ENCODE measurements at regions not wholly inside any gene's neighbourhood (a gene's known extent, or its start where the extent isn't known, plus 50 kb on each side); places are given as distances from the start of the nearest gene placed in this dataset.
A peak's percentile ranks its signal among the peaks of the same experiment; 100 is the strongest.

DNA sequence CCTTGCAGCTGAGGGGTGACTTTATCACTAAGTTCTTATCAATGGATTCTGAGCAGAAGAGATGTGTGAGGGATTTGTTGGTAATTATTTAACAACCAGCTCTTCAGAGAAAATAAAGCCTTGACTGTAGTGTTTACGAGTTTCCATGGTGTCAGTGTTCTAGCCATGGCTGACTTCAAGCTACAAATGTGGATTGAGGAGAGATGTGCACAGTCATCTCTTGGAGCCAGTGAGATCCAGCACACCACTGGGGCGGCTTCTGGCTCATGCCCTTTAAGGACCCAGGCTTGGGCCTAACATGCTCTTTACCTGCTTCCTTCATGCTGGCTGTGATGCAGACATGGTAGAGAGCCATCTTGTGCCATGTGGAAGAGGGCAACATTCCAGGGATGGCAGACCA lies 145.6 kb upstream of the MRPS22 start:
- 79% methylated on average over 2 of the region's 2 CpGs for WGBS (ENCODE audit: insufficient coverage)
- Histone ChIP-seq H3K27ac (ENCODE audit: low read length) (no peak overlapping the region), H3K9me3 (replicated peaks; ENCODE audit: control insufficient read depth, low read depth, low read length) (no peaks in the 10 kb centered on the region), H3K4me1 (ENCODE audit: control insufficient read depth, insufficient read depth, low read length) (peaks cover 4% of the 10 kb centered on the region), H3K4me3 (ENCODE audit: low read length) (no peak overlapping the region), H3K27me3 (ENCODE audit: control insufficient read depth, insufficient read depth, low read length) (no peaks in the 10 kb centered on the region), H3K36me3 (ENCODE audit: control insufficient read depth, insufficient read depth, low read length) (no peaks in the 10 kb centered on the region)
- no peak for DNase-seq

DNA sequence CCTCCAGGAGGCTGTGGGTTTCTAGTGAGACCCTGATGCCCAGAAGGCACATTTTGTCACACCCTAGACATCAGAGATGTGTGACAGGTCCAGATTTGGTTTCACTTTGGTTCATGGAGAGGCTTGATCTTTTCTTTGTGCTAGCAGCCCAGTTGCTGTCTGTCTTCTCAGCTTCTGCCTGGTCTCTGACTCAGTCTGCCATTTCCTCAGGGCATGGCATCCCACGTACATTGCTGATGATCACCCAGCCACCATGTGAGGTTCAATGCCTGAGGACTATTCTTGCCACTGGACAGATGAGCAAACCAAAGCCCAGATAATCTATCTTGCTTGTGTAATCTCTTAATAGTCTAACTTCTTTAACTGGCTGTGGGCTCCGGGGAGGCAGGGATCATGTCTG lies 144.9 kb upstream of the MRPS22 start:
- peaks cover 4% of the 10 kb centered on the region for H3K4me1 ChIP-seq (ENCODE audit: control insufficient read depth, insufficient read depth, low read length)
- 82% methylated on average over 1 of the region's 2 CpGs for WGBS (ENCODE audit: insufficient coverage)
- no peaks in the 10 kb centered on the region for H3K27me3 ChIP-seq (ENCODE audit: control insufficient read depth, insufficient read depth, low read length)
- H3K27ac ChIP-seq (ENCODE audit: low read length), result no peak overlapping the region
- H3K9me3 ChIP-seq (replicated peaks; ENCODE audit: control insufficient read depth, low read depth, low read length), result no peaks in the 10 kb centered on the region
- no peak for DNase-seq
- no peak overlapping the region for H3K4me3 ChIP-seq (ENCODE audit: low read length)
- H3K36me3 ChIP-seq (ENCODE audit: control insufficient read depth, insufficient read depth, low read length), result no peaks in the 10 kb centered on the region

GRCh38 chr3:139199421-139200010 lies 144.3 kb upstream of the MRPS22 start:
- no peak for DNase-seq
- no peak overlapping the region for H3K27ac ChIP-seq (ENCODE audit: low read length)
- WGBS (ENCODE audit: insufficient coverage), result no CpG with 5 or more reads among the region's 3 CpGs

GRCh38 chr3:139201446-139202225 lies 142.2 kb upstream of the MRPS22 start:
- peaks cover 4% of the 10 kb centered on the region for H3K4me1 ChIP-seq (ENCODE audit: control insufficient read depth, insufficient read depth, low read length)
- H3K27me3 ChIP-seq (ENCODE audit: control insufficient read depth, insufficient read depth, low read length), result no peaks in the 10 kb centered on the region
- no peaks in the 10 kb centered on the region for H3K9me3 ChIP-seq (replicated peaks; ENCODE audit: control insufficient read depth, low read depth, low read length)
- H3K36me3 ChIP-seq (ENCODE audit: control insufficient read depth, insufficient read depth, low read length), result no peaks in the 10 kb centered on the region
- no peak overlapping the region for H3K27ac ChIP-seq (ENCODE audit: low read length)
- no peak overlapping the region for H3K4me3 ChIP-seq (ENCODE audit: low read length)
- no peak for DNase-seq
- 80% methylated on average over 1 of the region's 7 CpGs for WGBS (ENCODE audit: insufficient coverage)

More at GRCh38 chr3:139199421-139200010, 144.3 kb upstream of the MRPS22 start:
- H3K27me3 ChIP-seq (ENCODE audit: control insufficient read depth, insufficient read depth, low read length), result no peaks in the 10 kb centered on the region
- H3K9me3 ChIP-seq (replicated peaks; ENCODE audit: control insufficient read depth, low read depth, low read length), result no peaks in the 10 kb centered on the region
- H3K36me3 ChIP-seq (ENCODE audit: control insufficient read depth, insufficient read depth, low read length), result no peaks in the 10 kb centered on the region
- H3K4me3 ChIP-seq (ENCODE audit: low read length), result no peak overlapping the region
- peaks cover 4% of the 10 kb centered on the region for H3K4me1 ChIP-seq (ENCODE audit: control insufficient read depth, insufficient read depth, low read length)

GRCh38 chr3:139202226-139202958 lies 141.4 kb upstream of the MRPS22 start:
- peak; percentile 17 for DNase-seq
- 18% methylated on average over 5 of the region's 5 CpGs for WGBS (ENCODE audit: insufficient coverage)
- no peak overlapping the region for H3K4me3 ChIP-seq (ENCODE audit: low read length)

DNA sequence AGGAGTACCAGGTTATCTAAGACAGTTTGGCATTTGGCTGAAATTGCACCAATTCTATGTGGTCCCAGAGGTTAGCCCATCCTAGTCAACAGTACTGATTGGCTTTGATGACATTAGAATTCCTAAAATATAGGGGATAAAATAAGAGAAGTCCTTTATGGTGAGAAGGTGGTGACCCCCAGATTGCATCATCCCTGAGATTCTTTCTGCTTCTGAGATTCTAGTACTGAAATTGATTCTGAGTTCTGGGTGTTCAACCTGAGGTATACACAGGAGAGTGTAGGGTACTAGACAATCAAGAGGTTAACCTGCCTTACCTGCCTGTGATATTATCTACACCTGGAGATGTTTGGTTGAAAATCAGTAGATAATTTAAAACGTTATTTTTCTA lies 140.9 kb upstream of the MRPS22 start:
- no peak for DNase-seq
- Histone ChIP-seq H3K4me3 (ENCODE audit: low read length) (no peak overlapping the region), H3K4me1 (ENCODE audit: control insufficient read depth, insufficient read depth, low read length) (peaks cover 4% of the 10 kb centered on the region), H3K27ac (ENCODE audit: low read length) (no peak overlapping the region), H3K9me3 (replicated peaks; ENCODE audit: control insufficient read depth, low read depth, low read length) (no peaks in the 10 kb centered on the region), H3K36me3 (ENCODE audit: control insufficient read depth, insufficient read depth, low read length) (no peaks in the 10 kb centered on the region), H3K27me3 (ENCODE audit: control insufficient read depth, insufficient read depth, low read length) (no peaks in the 10 kb centered on the region)
- WGBS (ENCODE audit: insufficient coverage), result no CpG with 5 or more reads among the region's 1 CpG

More at GRCh38 chr3:139202226-139202958, 141.4 kb upstream of the MRPS22 start:
- H3K27me3 ChIP-seq (ENCODE audit: control insufficient read depth, insufficient read depth, low read length), result no peaks in the 10 kb centered on the region
- no peaks in the 10 kb centered on the region for H3K9me3 ChIP-seq (replicated peaks; ENCODE audit: control insufficient read depth, low read depth, low read length)
- H3K27ac ChIP-seq (ENCODE audit: low read length), result no peak overlapping the region
- H3K36me3 ChIP-seq (ENCODE audit: control insufficient read depth, insufficient read depth, low read length), result no peaks in the 10 kb centered on the region
- peaks cover 4% of the 10 kb centered on the region for H3K4me1 ChIP-seq (ENCODE audit: control insufficient read depth, insufficient read depth, low read length)

DNA sequence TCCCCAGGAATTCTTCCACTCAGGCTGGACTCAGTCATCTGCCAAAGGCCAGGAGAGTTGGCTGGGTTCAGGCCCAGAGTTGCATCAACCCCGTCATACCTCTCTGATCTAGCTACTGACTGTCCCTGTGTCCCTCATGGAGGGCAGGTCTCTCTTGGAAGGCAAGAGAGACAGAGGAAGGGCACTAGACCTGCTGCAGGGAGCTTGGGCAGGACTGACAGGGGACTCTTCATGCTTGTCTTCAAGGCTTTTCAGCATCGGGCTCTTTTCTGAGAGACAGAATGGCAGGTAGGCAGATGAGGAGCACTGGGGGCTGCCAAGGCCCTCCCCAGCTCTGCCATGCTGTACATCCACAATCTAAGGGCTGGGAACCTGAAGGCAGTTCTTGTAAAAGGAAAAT lies 140.1 kb upstream of the MRPS22 start:
- no peaks in the 10 kb centered on the region for H3K9me3 ChIP-seq (replicated peaks; ENCODE audit: control insufficient read depth, low read depth, low read length)
- peaks cover 4% of the 10 kb centered on the region for H3K4me1 ChIP-seq (ENCODE audit: control insufficient read depth, insufficient read depth, low read length)
- no peak for DNase-seq
- no peaks in the 10 kb centered on the region for H3K36me3 ChIP-seq (ENCODE audit: control insufficient read depth, insufficient read depth, low read length)
- H3K27me3 ChIP-seq (ENCODE audit: control insufficient read depth, insufficient read depth, low read length), result no peaks in the 10 kb centered on the region
- no peak overlapping the region for H3K4me3 ChIP-seq (ENCODE audit: low read length)
- WGBS (ENCODE audit: insufficient coverage), result 100% methylated on average over 1 of the region's 2 CpGs
- no peak overlapping the region for H3K27ac ChIP-seq (ENCODE audit: low read length)

DNA sequence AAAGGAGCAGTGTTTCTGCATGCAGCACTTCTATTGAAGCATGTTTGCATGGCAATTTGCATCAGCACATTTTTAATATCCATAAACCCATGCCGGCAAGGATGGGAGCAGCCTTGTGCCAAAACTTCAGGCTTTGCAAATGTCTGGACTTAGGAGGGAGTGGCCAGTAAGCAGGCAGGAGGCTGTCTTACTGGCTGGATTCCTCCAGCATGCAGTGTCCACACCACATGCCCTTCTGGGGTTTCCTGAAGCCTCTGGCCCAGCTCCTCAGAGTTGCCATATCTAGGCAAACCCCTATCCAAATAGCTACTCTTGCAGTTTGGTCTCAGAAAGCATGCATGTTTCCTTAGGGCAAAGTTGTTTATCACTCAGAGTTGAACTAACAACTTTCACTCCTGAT lies 139.1 kb upstream of the MRPS22 start:
- H3K4me3 ChIP-seq (ENCODE audit: low read length), result no peak overlapping the region
- no peak for DNase-seq
- peaks cover 4% of the 10 kb centered on the region for H3K4me1 ChIP-seq (ENCODE audit: control insufficient read depth, insufficient read depth, low read length)
- WGBS (ENCODE audit: insufficient coverage), result no CpG with 5 or more reads among the region's 1 CpG
- H3K27ac ChIP-seq (ENCODE audit: low read length), result no peak overlapping the region
- H3K27me3 ChIP-seq (ENCODE audit: control insufficient read depth, insufficient read depth, low read length), result no peaks in the 10 kb centered on the region
- H3K9me3 ChIP-seq (replicated peaks; ENCODE audit: control insufficient read depth, low read depth, low read length), result no peaks in the 10 kb centered on the region
- H3K36me3 ChIP-seq (ENCODE audit: control insufficient read depth, insufficient read depth, low read length), result no peaks in the 10 kb centered on the region

GRCh38 chr3:139213936-139214335 lies 129.9 kb upstream of the MRPS22 start:
- no peak for DNase-seq
- H3K36me3 ChIP-seq (ENCODE audit: control insufficient read depth, insufficient read depth, low read length), result no peaks in the 10 kb centered on the region
- H3K27me3 ChIP-seq (ENCODE audit: control insufficient read depth, insufficient read depth, low read length), result no peaks in the 10 kb centered on the region
- H3K9me3 ChIP-seq (replicated peaks; ENCODE audit: control insufficient read depth, low read depth, low read length), result no peaks in the 10 kb centered on the region
- no CpG with 5 or more reads among the region's 5 CpGs for WGBS (ENCODE audit: insufficient coverage)
- H3K4me3 ChIP-seq (ENCODE audit: low read length), result no peak overlapping the region
- no peaks in the 10 kb centered on the region for H3K4me1 ChIP-seq (ENCODE audit: control insufficient read depth, insufficient read depth, low read length)
- H3K27ac ChIP-seq (ENCODE audit: low read length), result no peak overlapping the region

DNA sequence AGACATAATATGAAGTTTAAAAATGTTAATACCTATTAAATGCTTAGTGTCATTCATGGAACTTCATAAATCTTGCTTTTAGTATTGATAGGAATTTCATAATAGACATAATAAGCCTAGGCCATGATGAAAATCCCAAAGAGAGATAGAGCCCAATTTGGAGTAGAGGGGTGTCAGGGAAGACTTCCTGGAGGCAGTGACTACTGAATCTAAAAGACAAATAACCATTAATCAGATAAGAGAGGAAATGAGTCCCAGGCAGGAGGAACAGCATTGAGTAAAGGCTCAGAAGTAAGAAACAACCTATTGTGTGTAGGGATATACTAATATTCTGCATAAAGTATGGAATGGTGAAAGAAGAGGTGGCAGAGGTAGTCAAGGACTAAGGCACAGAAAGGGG lies 126.9 kb upstream of the MRPS22 start:
- no peaks in the 10 kb centered on the region for H3K27me3 ChIP-seq (ENCODE audit: control insufficient read depth, insufficient read depth, low read length)
- H3K9me3 ChIP-seq (replicated peaks; ENCODE audit: control insufficient read depth, low read depth, low read length), result no peaks in the 10 kb centered on the region
- H3K36me3 ChIP-seq (ENCODE audit: control insufficient read depth, insufficient read depth, low read length), result no peaks in the 10 kb centered on the region
- H3K27ac ChIP-seq (ENCODE audit: low read length), result no peak overlapping the region
- no peaks in the 10 kb centered on the region for H3K4me1 ChIP-seq (ENCODE audit: control insufficient read depth, insufficient read depth, low read length)
- H3K4me3 ChIP-seq (ENCODE audit: low read length), result no peak overlapping the region
- DNase-seq, result no peak
